K562 (cell line): ENCODE measurements at regions not wholly inside any gene's neighbourhood (a gene's known extent, or its start where the extent isn't known, plus 50 kb on each side); places are given as distances from the start of the nearest gene placed in this dataset.

Experiments
- ATAC-seq: fragments of 200-7000 bp; cut with Tn5 transposase; 3 replicates; pipeline ENCODE4 v1.9.1; 2020; ENCODE audit warnings: moderate library complexity
- BruUV-seq: library from RNA; stranded (reverse); fragments of 400-500 nt; replicated peaks from 2 replicates; lab custom pipeline; 2021; lab: Mats Ljungman, UMichigan
- CTCF ChIA-PET: fragments of 300-600 bp; formaldehyde crosslinking; extraction: SDS; loops from one replicate; lab custom pipeline; 2021; ENCODE audit warnings: low intra/inter-chr PET ratio; lab: Yijun Ruan, JAX
- POLR2A ChIA-PET: fragments of 300-600, 350-650 bp; sonication (Branson Sonifier 250); formaldehyde crosslinking; extraction: SDS; loops from one replicate; lab custom pipeline; 2021; ENCODE audit warnings: antibody characterized with exemption, inconsistent platforms; lab: Yijun Ruan, JAX
- DNase-seq, 4 experiments: peaks; one replicate each; pipeline versions ENCODE4 v3.0.0 to v3.0.0-alpha.2; 2011 to 2018; ENCODE audit warnings: low spot score in 3 of 4, mixed read lengths in 3 of 4; ENCODE audit errors: extremely low read depth in 1 of 4
- FAIRE-seq: peaks from 2 replicates; lab custom pipeline; 2011; peaks lifted over from hg19 to GRCh38; lab: Jason Lieb, UNC
- H2AFZ ChIP-seq: 2 replicates; pipeline ENCODE4 v1.6.0; 2011; ENCODE audit warnings: low read depth, low read length, control low read depth, inconsistent platforms
- H3K27ac ChIP-seq: fragments of 200-600 bp; 3 replicates; pipeline ENCODE4 v1.8.0; 2011; ENCODE audit warnings: low read depth, mild to moderate bottlenecking, control low read depth, inconsistent platforms, low read length, moderate library complexity, mixed read lengths; ENCODE audit errors: extremely low read depth
- H3K27me3 ChIP-seq, 2 experiments: fragments of 300-600 bp in 1 of 2; 2 replicates in 1 of 2; 3 replicates in 1 of 2; pipeline versions ENCODE4 v1.6.0 to v1.8.0; 2011; ENCODE audit warnings: inconsistent platforms in 2 of 2, low read length in 2 of 2, mild to moderate bottlenecking in 1 of 2, mixed read lengths in 1 of 2, moderate library complexity in 1 of 2; ENCODE audit not compliant: control insufficient read depth in 2 of 2, insufficient read depth in 2 of 2
- H3K36me3 ChIP-seq: fragments of 300-600 bp; 3 replicates; pipeline ENCODE4 v1.8.0; 2011; ENCODE audit warnings: mild to moderate bottlenecking, low read length, inconsistent platforms; ENCODE audit not compliant: control insufficient read depth, insufficient read depth
- H3K4me1 ChIP-seq, 2 experiments: fragments of 200-600 bp in 1 of 2; replicated peaks in 1 of 2; 2 replicates in 1 of 2; 3 replicates in 1 of 2; pipeline versions ENCODE4 v1.5.1 to v1.8.0; 2011; ENCODE audit warnings: inconsistent platforms in 2 of 2, low read length in 2 of 2, mild to moderate bottlenecking in 1 of 2, mixed read lengths in 1 of 2, moderate library complexity in 1 of 2; ENCODE audit not compliant: control insufficient read depth in 2 of 2, insufficient read depth in 2 of 2
- H3K4me2 ChIP-seq: 2 replicates; pipeline ENCODE4 v1.6.1; 2011; ENCODE audit warnings: low read length, control low read depth, inconsistent platforms, mixed read lengths; ENCODE audit not compliant: insufficient read depth
- H3K4me3 ChIP-seq: fragments of 200-600 bp; sonication (generic), shearing (Covaris generic); 2 replicates; pipeline ENCODE4 v1.5.1; 2016; ENCODE audit warnings: control low read depth, inconsistent platforms
- H3K79me2 ChIP-seq: fragments of 200-600 bp; 3 replicates; pipeline ENCODE4 v1.8.0; 2011; ENCODE audit warnings: low read length, inconsistent platforms; ENCODE audit not compliant: control insufficient read depth, insufficient read depth
- H3K9ac ChIP-seq, 2 experiments: 2 replicates each; pipeline versions ENCODE4 v1.6.0 to v1.6.1; 2011; ENCODE audit warnings: low read depth in 2 of 2, low read length in 2 of 2, control low read depth in 1 of 2, inconsistent platforms in 1 of 2, mild to moderate bottlenecking in 1 of 2, mixed read lengths in 1 of 2; ENCODE audit not compliant: insufficient read depth in 1 of 2
- H3K9me1 ChIP-seq: one replicate; pipeline ENCODE4 v1.6.0; 2011; ENCODE audit warnings: inconsistent platforms, mild to moderate bottlenecking, low read length, moderate library complexity; ENCODE audit not compliant: control insufficient read depth, insufficient read depth
- H3K9me3 ChIP-seq: replicated peaks from 2 replicates; pipeline ENCODE4 v1.5.1; 2011; ENCODE audit warnings: low read depth, low read length, inconsistent platforms; ENCODE audit not compliant: control insufficient read depth, insufficient read depth
- H4K20me1 ChIP-seq: replicated peaks from 2 replicates; pipeline ENCODE4 v1.6.1; 2011; ENCODE audit warnings: low read length, inconsistent platforms, mixed read lengths; ENCODE audit not compliant: control insufficient read depth, insufficient read depth
- NFYB ChIP-seq: IDR thresholded peaks from 2 replicates; pipeline ENCODE4 v1.6.1; 2011; ENCODE audit warnings: mild to moderate bottlenecking, moderate library complexity; ENCODE audit not compliant: insufficient read length; ENCODE audit errors: extremely low read depth
- POLR3A ChIP-seq: IDR thresholded peaks from 2 replicates; pipeline ENCODE4 v1.6.1; 2011; ENCODE audit warnings: borderline replicate concordance, mild to moderate bottlenecking, moderate library complexity; ENCODE audit not compliant: insufficient read length, insufficient read depth; ENCODE audit errors: extremely low read depth
- RBM22 ChIP-seq: fragments of 200-400 bp; formaldehyde crosslinking; IDR thresholded peaks from 2 replicates; pipeline ENCODE4 v1.6.1; 2018; ENCODE audit warnings: low read length, low read depth; ENCODE audit not compliant: poor library complexity, severe bottlenecking
- STAT5A ChIP-seq: IDR thresholded peaks from 2 replicates; pipeline ENCODE4 v1.6.1; 2012; ENCODE audit warnings: low read length, inconsistent platforms, borderline replicate concordance
- TAF7 ChIP-seq: fragments of 450-650 bp; IDR thresholded peaks from 2 replicates; pipeline ENCODE4 v1.6.1; 2016; ENCODE audit warnings: missing genetic modification characterization, missing compliant biosample characterization
- WHSC1 ChIP-seq: IDR thresholded peaks from one replicate; pipeline ENCODE4 v1.6.1; 2012; ENCODE audit warnings: low read length, control low read depth, inconsistent platforms
- WGBS: fragments of 100-300 bp; shearing (Covaris generic); methylation state at CpG from one replicate; pipeline ENCODE4 v1.1.6; 2016; ENCODE audit warnings: low coverage, mixed read lengths; ENCODE audit not compliant: insufficient coverage; ENCODE audit errors: missing lambda C conversion rate; 5-methylcytosine and 5-hydroxymethylcytosine counted together
- in situ Hi-C: fragments of 300-500 bp; cut with MboI; formaldehyde crosslinking; loops from 4 replicates; pipeline ENCODE4 v1.15.0; 2018; ENCODE audit warnings: inconsistent platforms, mixed read lengths
- intact Hi-C: fragments of 100-400 bp; cut with micrococcal nuclease; formaldehyde crosslinking; loops from 2 replicates; pipeline ENCODE4 v1.14.2; 2022
- TF ChIP-seq, protein P1 (sequence below), 3 experiments: fragments of 200-800 bp in 1 of 3; sonication (Bioruptor generic) in 1 of 3; sonication (generic) in 1 of 3; formaldehyde crosslinking in 1 of 3; IDR thresholded peaks; 2 replicates each; pipeline versions ENCODE4 v1.6.1 to v1.8.0; 2016 to 2022; ENCODE audit warnings: mild to moderate bottlenecking in 2 of 3, missing compliant biosample characterization in 2 of 3, missing genetic modification characterization in 2 of 3, missing genetic modification reagents in 1 of 3
- TF ChIP-seq, protein P2 (sequence below): fragments of 450-650 bp; IDR thresholded peaks from 2 replicates; pipeline ENCODE4 v1.6.1; 2016; ENCODE audit warnings: borderline replicate concordance
- TF ChIP-seq, protein P3 (sequence below), 3 experiments: fragments of 200-800 bp in 1 of 3; fragments of 250-450 bp in 1 of 3; fragments of 450-650 bp in 1 of 3; sonication (Bioruptor Pico) in 1 of 3; sonication (Bioruptor generic) in 1 of 3; formaldehyde crosslinking in 1 of 3; IDR thresholded peaks; 2 replicates each; pipeline versions ENCODE4 v1.6.1 to v1.8.0; 2016 to 2022; ENCODE audit warnings: mild to moderate bottlenecking in 2 of 3, missing genetic modification characterization in 2 of 3, missing compliant biosample characterization in 1 of 3, moderate library complexity in 1 of 3
- TF ChIP-seq, protein P4 (sequence below): fragments of 250-450 bp; sonication (Bioruptor Pico); IDR thresholded peaks from 2 replicates; pipeline ENCODE4 v1.4.0; 2020; ENCODE audit warnings: mild to moderate bottlenecking, moderate library complexity, borderline replicate concordance

DNA sequence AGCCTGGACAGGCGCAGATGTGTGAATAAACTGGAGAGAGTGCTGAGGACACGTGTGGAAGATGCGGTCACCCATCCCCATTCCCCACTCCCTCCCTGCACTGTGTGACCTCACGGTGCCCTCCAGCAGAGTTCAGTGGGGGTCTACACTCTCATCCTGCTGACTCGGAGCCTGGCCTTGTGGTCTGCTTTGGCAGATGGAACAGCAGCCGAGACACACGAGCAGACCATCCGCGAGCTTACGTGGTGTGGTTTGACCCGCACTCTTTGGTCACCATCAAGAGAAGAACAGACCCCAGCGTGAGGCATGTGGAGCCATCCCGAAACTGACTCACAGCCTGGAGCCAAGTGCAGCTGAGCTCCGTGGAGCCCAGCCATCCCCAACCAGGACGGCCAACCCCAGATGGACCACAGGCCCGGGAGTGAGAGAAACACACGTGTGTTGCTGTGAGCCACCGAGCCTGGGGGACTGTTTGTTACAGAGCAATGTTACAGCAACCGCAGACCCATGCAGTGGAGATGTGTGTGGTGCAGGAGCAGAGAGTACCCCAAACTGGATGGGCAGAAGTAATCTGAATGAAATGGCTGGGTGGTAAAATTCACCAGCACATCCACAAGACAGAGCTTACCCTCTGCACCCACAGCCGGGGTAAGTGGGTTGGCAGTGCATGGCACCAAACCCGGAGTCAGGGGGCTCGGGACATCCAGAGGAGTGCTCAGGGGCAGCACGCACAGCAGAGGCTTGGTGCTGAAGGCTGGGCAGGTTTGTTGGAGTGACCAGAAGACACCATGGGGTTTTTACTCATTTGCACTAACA, 90.7 kb downstream of the RTL6 start:
- Histone ChIP-seq H2AFZ (no peak overlapping the region), H3K4me3 (no peak overlapping the region), H3K9me1 (no peaks in the 10 kb centered on the region), H3K4me1 (no peaks in the 10 kb centered on the region), H3K27ac (no peak overlapping the region), H3K4me2 (no peak overlapping the region), H3K79me2 (no peaks in the 10 kb centered on the region), H3K9ac (no peak overlapping the region), H3K27me3 (peaks cover 0 to 43% of the 10 kb centered on the region in 2 experiments; a peak in 3 of 5 replicates), H4K20me1 (no peaks in the 10 kb centered on the region; the same call in 1 of the 2 replicates), H3K36me3 (no peaks in the 10 kb centered on the region), H3K9me3 (no peaks in the 10 kb centered on the region)
- ChIA-PET POLR2A (interaction anchor here (0.5 kb wide), 1 partner anchor 221 kb away, joined by 3 read pairs; no protein-coding TSS in a partner anchor), CTCF (no interaction called here)
- no TSS peak for BruUV-seq
- ATAC-seq (no peak), DNase-seq (no peak), FAIRE-seq (no peak)
- intact Hi-C loops (no loop called here), in situ Hi-C loops (no loop called here)
- under 1% methylated on average over 21 of the region's 23 CpGs for WGBS
- no peak for TF ChIP-seq STAT5A
- TF ChIP-seq, protein P1, sequence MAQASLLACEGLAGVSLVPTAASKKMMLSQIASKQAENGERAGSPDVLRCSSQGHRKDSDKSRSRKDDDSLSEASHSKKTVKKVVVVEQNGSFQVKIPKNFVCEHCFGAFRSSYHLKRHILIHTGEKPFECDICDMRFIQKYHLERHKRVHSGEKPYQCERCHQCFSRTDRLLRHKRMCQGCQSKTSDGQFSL (CRISPR knock-in tag; IDR thresholded peaks at IDR 0.05) = no peak
- TF ChIP-seq, protein P1 (tag; IDR thresholded peaks at IDR 0.05) = no peak
- TF ChIP-seq NFYB = no peak
- TF ChIP-seq, protein P2, sequence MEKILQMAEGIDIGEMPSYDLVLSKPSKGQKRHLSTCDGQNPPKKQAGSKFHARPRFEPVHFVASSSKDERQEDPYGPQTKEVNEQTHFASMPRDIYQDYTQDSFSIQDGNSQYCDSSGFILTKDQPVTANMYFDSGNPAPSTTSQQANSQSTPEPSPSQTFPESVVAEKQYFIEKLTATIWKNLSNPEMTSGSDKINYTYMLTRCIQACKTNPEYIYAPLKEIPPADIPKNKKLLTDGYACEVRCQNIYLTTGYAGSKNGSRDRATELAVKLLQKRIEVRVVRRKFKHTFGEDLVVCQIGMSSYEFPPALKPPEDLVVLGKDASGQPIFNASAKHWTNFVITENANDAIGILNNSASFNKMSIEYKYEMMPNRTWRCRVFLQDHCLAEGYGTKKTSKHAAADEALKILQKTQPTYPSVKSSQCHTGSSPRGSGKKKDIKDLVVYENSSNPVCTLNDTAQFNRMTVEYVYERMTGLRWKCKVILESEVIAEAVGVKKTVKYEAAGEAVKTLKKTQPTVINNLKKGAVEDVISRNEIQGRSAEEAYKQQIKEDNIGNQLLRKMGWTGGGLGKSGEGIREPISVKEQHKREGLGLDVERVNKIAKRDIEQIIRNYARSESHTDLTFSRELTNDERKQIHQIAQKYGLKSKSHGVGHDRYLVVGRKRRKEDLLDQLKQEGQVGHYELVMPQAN = no peak
- TF ChIP-seq, protein P3, sequence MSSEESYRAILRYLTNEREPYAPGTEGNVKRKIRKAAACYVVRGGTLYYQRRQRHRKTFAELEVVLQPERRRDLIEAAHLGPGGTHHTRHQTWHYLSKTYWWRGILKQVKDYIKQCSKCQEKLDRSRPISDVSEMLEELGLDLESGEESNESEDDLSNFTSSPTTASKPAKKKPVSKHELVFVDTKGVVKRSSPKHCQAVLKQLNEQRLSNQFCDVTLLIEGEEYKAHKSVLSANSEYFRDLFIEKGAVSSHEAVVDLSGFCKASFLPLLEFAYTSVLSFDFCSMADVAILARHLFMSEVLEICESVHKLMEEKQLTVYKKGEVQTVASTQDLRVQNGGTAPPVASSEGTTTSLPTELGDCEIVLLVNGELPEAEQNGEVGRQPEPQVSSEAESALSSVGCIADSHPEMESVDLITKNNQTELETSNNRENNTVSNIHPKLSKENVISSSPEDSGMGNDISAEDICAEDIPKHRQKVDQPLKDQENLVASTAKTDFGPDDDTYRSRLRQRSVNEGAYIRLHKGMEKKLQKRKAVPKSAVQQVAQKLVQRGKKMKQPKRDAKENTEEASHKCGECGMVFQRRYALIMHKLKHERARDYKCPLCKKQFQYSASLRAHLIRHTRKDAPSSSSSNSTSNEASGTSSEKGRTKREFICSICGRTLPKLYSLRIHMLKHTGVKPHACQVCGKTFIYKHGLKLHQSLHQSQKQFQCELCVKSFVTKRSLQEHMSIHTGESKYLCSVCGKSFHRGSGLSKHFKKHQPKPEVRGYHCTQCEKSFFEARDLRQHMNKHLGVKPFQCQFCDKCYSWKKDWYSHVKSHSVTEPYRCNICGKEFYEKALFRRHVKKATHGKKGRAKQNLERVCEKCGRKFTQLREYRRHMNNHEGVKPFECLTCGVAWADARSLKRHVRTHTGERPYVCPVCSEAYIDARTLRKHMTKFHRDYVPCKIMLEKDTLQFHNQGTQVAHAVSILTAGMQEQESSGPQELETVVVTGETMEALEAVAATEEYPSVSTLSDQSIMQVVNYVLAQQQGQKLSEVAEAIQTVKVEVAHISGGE (CRISPR knock-in tag; IDR thresholded peaks at IDR 0.05) = no peak
- TF ChIP-seq, protein P4, sequence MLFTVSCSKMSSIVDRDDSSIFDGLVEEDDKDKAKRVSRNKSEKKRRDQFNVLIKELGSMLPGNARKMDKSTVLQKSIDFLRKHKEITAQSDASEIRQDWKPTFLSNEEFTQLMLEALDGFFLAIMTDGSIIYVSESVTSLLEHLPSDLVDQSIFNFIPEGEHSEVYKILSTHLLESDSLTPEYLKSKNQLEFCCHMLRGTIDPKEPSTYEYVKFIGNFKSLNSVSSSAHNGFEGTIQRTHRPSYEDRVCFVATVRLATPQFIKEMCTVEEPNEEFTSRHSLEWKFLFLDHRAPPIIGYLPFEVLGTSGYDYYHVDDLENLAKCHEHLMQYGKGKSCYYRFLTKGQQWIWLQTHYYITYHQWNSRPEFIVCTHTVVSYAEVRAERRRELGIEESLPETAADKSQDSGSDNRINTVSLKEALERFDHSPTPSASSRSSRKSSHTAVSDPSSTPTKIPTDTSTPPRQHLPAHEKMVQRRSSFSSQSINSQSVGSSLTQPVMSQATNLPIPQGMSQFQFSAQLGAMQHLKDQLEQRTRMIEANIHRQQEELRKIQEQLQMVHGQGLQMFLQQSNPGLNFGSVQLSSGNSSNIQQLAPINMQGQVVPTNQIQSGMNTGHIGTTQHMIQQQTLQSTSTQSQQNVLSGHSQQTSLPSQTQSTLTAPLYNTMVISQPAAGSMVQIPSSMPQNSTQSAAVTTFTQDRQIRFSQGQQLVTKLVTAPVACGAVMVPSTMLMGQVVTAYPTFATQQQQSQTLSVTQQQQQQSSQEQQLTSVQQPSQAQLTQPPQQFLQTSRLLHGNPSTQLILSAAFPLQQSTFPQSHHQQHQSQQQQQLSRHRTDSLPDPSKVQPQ = no peak
- TF ChIP-seq WHSC1 = no peak
- TF ChIP-seq POLR3A = no peak
- TF ChIP-seq TAF7 (tag) = no peak
- TF ChIP-seq RBM22 = no peak
